Esophagus (tissue), 2 donors: ENCODE measurements at regions not wholly inside any gene's neighbourhood (a gene's known extent, or its start where the extent isn't known, plus 50 kb on each side); places are given as distances from the start of the nearest gene placed in this dataset.

ENCODE experiments used
- H3K27ac ChIP-seq, 2 donors: one replicate each; pipeline ENCODE4 v1.5.1; 2013; ENCODE audit warnings: low read depth in 2 of 2, mild to moderate bottlenecking in 2 of 2, inconsistent platforms in 1 of 2, low read length in 1 of 2, moderate library complexity in 1 of 2
- H3K27me3 ChIP-seq, 2 donors: one replicate each; pipeline ENCODE4 v1.6.1; 2013; ENCODE audit warnings: low read length in 2 of 2, control low read depth in 1 of 2, mild to moderate bottlenecking in 1 of 2; ENCODE audit not compliant: insufficient read depth in 2 of 2, control insufficient read depth in 1 of 2
- H3K36me3 ChIP-seq, 2 donors: one replicate each; pipeline ENCODE4 v1.6.1; 2013; ENCODE audit warnings: low read length in 1 of 2; ENCODE audit not compliant: control insufficient read depth in 2 of 2, insufficient read depth in 2 of 2
- H3K4me1 ChIP-seq, 2 donors: one replicate each; pipeline ENCODE4 v1.6.1; 2013; ENCODE audit warnings: low read length in 1 of 2; ENCODE audit not compliant: control insufficient read depth in 2 of 2, insufficient read depth in 2 of 2
- H3K4me3 ChIP-seq, 2 donors: one replicate each; pipeline ENCODE4 v1.5.1; 2013; ENCODE audit warnings: low read length in 2 of 2, mild to moderate bottlenecking in 2 of 2, low read depth in 1 of 2, moderate library complexity in 1 of 2
- H3K9me3 ChIP-seq, 2 donors: one replicate each; pipeline ENCODE4 v1.6.1; 2013; ENCODE audit warnings: mild to moderate bottlenecking in 2 of 2, low read depth in 1 of 2, low read length in 1 of 2, moderate library complexity in 1 of 2; ENCODE audit not compliant: control insufficient read depth in 2 of 2, insufficient read depth in 1 of 2
- WGBS, 2 donors: extraction: QIAGEN DNeasy Blood & Tissue Kit; methylation state at CpG; one replicate each; pipeline ENCODE4 v1.1.7; 2013; 5-methylcytosine and 5-hydroxymethylcytosine counted together
- donor health status: healthy with polysubstance abuse.
- donor health status: Bipolar disorder and iron deficiency.

GRCh38 chr2:239905884-239906654 is 119.1 kb downstream of the NDUFA10 start:
- whole genome bisulfite sequencing, 2 donors, result 90 to 96% methylated on average over 18 of the region's 18 CpGs
- Histone ChIP-seq H3K4me1 (peaks cover 3 to 4% of the 10 kb centered on the region in 2 donors), H3K36me3 (no peaks in the 10 kb centered on the region)

GRCh38 chr2:239905306-239905705 is 119.8 kb downstream of the NDUFA10 start:
- Histone ChIP-seq H3K36me3 (no peaks in the 10 kb centered on the region), H3K9me3 (no peaks in the 10 kb centered on the region), H3K4me1 (no peaks in the 10 kb centered on the region), H3K4me3 (no peak overlapping the region), H3K27me3 (no peaks in the 10 kb centered on the region), H3K27ac (no peak overlapping the region)
- WGBS, 2 donors, result 88 to 92% methylated on average over 20 of the region's 20 CpGs

More at GRCh38 chr2:239905884-239906654, 119.1 kb downstream of the NDUFA10 start:
- H3K27ac ChIP-seq, result no peak overlapping the region
- no peaks in the 10 kb centered on the region for H3K9me3 ChIP-seq
- H3K4me3 ChIP-seq, result no peak overlapping the region
- no peaks in the 10 kb centered on the region for H3K27me3 ChIP-seq

GRCh38 chr2:239904496-239904895 is 120.6 kb downstream of the NDUFA10 start:
- WGBS, 2 donors, result 87 to 90% methylated on average over 6 of the region's 6 CpGs
- H3K36me3 ChIP-seq, result no peaks in the 10 kb centered on the region
- no peak overlapping the region for H3K27ac ChIP-seq
- H3K9me3 ChIP-seq, result no peaks in the 10 kb centered on the region
- H3K4me1 ChIP-seq, result no peaks in the 10 kb centered on the region
- H3K27me3 ChIP-seq, result no peaks in the 10 kb centered on the region
- no peak overlapping the region for H3K4me3 ChIP-seq

- no peaks in the 10 kb centered on the region for H3K9me3 ChIP-seq
- H3K27me3 ChIP-seq, result no peaks in the 10 kb centered on the region
- no peak overlapping the region for H3K4me3 ChIP-seq
- H3K36me3 ChIP-seq, result no peaks in the 10 kb centered on the region
- no peaks in the 10 kb centered on the region for H3K4me1 ChIP-seq
- WGBS, 2 donors, result 88 to 92% methylated on average over 6 of the region's 6 CpGs
- H3K27ac ChIP-seq, result no peak overlapping the region
Observed at GRCh38 chr2:239903803-239904202, 121.3 kb downstream of the NDUFA10 start.

- Histone ChIP-seq H3K27ac (no peak overlapping the region), H3K4me3 (no peak overlapping the region), H3K9me3 (no peaks in the 10 kb centered on the region), H3K36me3 (no peaks in the 10 kb centered on the region), H3K4me1 (no peaks in the 10 kb centered on the region), H3K27me3 (no peaks in the 10 kb centered on the region)
- WGBS, 2 donors, result 77 to 83% methylated on average over 8 of the region's 8 CpGs
Observed at GRCh38 chr2:239903210-239903609, 121.9 kb downstream of the NDUFA10 start.

GRCh38 chr2:239902749-239903201 is 122.4 kb downstream of the NDUFA10 start:
- Histone ChIP-seq H3K27me3 (no peaks in the 10 kb centered on the region), H3K4me1 (no peaks in the 10 kb centered on the region), H3K9me3 (no peaks in the 10 kb centered on the region), H3K36me3 (no peaks in the 10 kb centered on the region), H3K4me3 (no peak overlapping the region), H3K27ac (no peak overlapping the region)
- 48 to 60% methylated on average over 11 of the region's 11 CpGs for WGBS, 2 donors

- Histone ChIP-seq H3K4me3 (no peak overlapping the region), H3K9me3 (no peaks in the 10 kb centered on the region), H3K4me1 (no peaks in the 10 kb centered on the region), H3K27me3 (no peaks in the 10 kb centered on the region), H3K36me3 (no peaks in the 10 kb centered on the region), H3K27ac (no peak overlapping the region)
- 86 to 90% methylated on average over 13 of the region's 13 CpGs for WGBS, 2 donors
Observed at GRCh38 chr2:239898292-239898925, 126.7 kb downstream of the NDUFA10 start.

GRCh38 chr2:239897596-239898235 is 127.4 kb downstream of the NDUFA10 start:
- H3K36me3 ChIP-seq, result no peaks in the 10 kb centered on the region
- H3K27me3 ChIP-seq, result no peaks in the 10 kb centered on the region
- WGBS, 2 donors, result 87 to 94% methylated on average over 9 of the region's 9 CpGs
- no peaks in the 10 kb centered on the region for H3K9me3 ChIP-seq
- H3K27ac ChIP-seq, result no peak overlapping the region
- no peaks in the 10 kb centered on the region for H3K4me1 ChIP-seq
- no peak overlapping the region for H3K4me3 ChIP-seq

- Histone ChIP-seq H3K36me3 (no peaks in the 10 kb centered on the region), H3K27me3 (no peaks in the 10 kb centered on the region), H3K9me3 (no peaks in the 10 kb centered on the region), H3K4me3 (no peak overlapping the region), H3K4me1 (no peaks in the 10 kb centered on the region), H3K27ac (no peak overlapping the region)
- 70% methylated on average over 8 of the region's 8 CpGs for WGBS, 2 donors
Observed at GRCh38 chr2:239896075-239896474, 129.1 kb downstream of the NDUFA10 start.
